ENCODE measurements at regions not wholly inside any gene's neighbourhood (a gene's known extent, or its start where the extent isn't known, plus 50 kb on each side); places are given as distances from the start of the nearest gene placed in this dataset.

DNA sequence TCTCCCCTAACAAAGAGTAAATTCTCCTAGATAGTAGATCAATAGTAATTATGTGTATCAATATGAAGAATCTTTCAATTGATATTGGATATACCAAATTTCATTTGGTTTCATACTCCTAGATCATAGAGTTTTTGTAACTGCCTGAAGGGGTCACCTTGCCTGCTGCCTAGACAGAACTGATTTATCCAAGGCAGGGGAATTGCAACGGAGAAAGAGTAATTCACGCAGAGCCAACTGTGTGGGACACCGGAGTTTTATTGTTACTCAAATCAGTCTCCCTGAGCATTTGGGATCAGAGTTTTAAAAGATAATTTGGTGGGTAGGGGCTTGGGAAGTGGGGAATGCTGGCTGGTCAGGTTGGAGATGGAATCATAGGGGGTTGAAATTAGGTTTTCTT is 92.2 kb upstream of the SLC8A1 start:
- 82 to 89% methylated on average over 3 of the region's 3 CpGs for WGBS, 2 donors
- intact Hi-C loops (cut with DNase I; ENCODE audit: low total_unique reads): no loop called here

DNA sequence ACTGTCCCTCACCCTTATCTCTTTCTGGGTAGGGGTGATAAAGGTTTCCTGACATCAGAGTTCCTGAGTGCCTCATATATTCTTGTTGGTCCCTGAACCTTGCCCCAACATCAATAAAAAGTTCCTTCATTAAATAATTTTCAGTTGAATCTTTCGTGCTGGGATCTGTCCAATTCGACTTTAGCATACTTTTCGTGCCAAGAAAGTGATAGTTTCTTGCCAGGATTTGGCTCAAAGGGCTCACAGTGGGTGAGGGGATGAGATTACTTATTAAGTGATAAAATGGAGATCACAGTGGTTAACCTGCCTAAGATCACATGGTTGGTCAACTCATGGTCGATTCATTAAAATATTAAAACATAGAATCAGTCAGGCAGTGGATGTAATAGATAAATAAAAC is 93.8 kb upstream of the SLC8A1 start:
- intact Hi-C loops (cut with DNase I; ENCODE audit: low total_unique reads): no loop called here
- no peak for DNase-seq (ENCODE audit: low spot score in 2 of 2)
- TF ChIP-seq POLR2A (IDR thresholded peaks at IDR 0.05) (no peak), CTCF (IDR thresholded peaks at IDR 0.05) (no peak)
- H3K4me3 ChIP-seq (ENCODE audit: low read depth, poor library complexity, severe bottlenecking): no peak overlapping the region
- WGBS, 2 donors: 69 to 70% methylated on average over 4 of the region's 4 CpGs

More for the DNA sequence above, 92.2 kb upstream of the SLC8A1 start:
- TF ChIP-seq CTCF (IDR thresholded peaks at IDR 0.05) (no peak), POLR2A (IDR thresholded peaks at IDR 0.05) (no peak)
- H3K4me3 ChIP-seq (ENCODE audit: low read depth, poor library complexity, severe bottlenecking): no peak overlapping the region
- DNase-seq (ENCODE audit: low spot score in 2 of 2): no peak

GRCh38 chr2:40546439-40547191 is 94.7 kb upstream of the SLC8A1 start:
- intact Hi-C loops (cut with DNase I; ENCODE audit: low total_unique reads): no loop called here
- TF ChIP-seq CTCF (IDR thresholded peaks at IDR 0.05): no peak
- no peak for TF ChIP-seq POLR2A (IDR thresholded peaks at IDR 0.05)
- no peak for DNase-seq (ENCODE audit: low spot score in 2 of 2)
- H3K4me3 ChIP-seq (ENCODE audit: low read depth, poor library complexity, severe bottlenecking): no peak overlapping the region
- WGBS, 2 donors: 60 to 65% methylated on average over 8 of the region's 8 CpGs

- no peak overlapping the region for H3K4me3 ChIP-seq (ENCODE audit: low read depth, poor library complexity, severe bottlenecking)
- WGBS, 2 donors: 80 to 93% methylated on average over 1 of the region's 1 CpG
- TF ChIP-seq CTCF (IDR thresholded peaks at IDR 0.05): no peak
- no peak for TF ChIP-seq POLR2A (IDR thresholded peaks at IDR 0.05)
- intact Hi-C loops (cut with DNase I; ENCODE audit: low total_unique reads): no loop called here
- DNase-seq (ENCODE audit: low spot score in 2 of 2): no peak
These were observed 96.6 kb upstream of the SLC8A1 start for GRCh38 chr2:40548521-40548920.

DNA sequence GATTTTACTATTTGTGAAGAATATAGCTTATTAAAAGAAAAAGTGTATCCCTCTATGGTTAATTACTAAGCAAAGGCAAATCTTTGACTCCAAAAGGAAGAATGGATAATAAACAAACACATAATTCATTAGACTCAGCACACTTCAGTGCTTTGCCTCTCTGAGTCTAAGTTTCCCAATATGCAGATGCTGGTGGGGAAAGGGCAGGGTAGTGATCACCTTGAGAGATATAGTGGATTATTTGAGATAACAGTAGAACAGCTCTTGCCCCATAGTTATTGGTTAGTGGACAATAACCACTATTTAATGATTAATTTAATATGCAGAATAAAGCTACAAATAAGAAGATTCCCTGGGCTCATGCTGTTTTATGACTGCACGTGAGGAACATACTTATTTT is 98.2 kb upstream of the SLC8A1 start:
- TF ChIP-seq CTCF (IDR thresholded peaks at IDR 0.05) (no peak), POLR2A (IDR thresholded peaks at IDR 0.05) (no peak)
- WGBS, 2 donors: 50 to 57% methylated on average over 1 of the region's 1 CpG

DNA sequence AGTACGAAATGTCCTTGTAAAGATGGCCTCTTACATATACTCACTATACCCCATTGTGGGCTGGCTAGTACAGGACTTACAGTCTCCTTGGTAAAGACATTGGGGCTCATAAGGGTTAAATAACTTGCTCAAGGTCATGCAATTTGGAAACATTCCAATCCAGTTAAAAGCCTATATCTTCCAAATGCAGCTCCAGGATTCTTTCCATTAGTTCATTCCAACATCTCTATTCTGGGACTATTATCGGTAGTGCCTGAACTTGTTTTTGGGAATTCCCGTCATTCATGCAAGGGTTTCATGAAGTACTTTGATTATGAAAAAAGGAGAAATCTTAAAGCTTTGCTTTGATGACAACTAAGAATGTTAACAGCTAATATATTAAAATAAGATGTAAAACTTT is 99.2 kb upstream of the SLC8A1 start:
- H3K4me3 ChIP-seq (ENCODE audit: low read depth, poor library complexity, severe bottlenecking): no peak overlapping the region
- DNase-seq (ENCODE audit: low spot score in 2 of 2): no peak
- 60 to 67% methylated on average over 3 of the region's 3 CpGs for WGBS, 2 donors
- TF ChIP-seq POLR2A (IDR thresholded peaks at IDR 0.05) (no peak), CTCF (IDR thresholded peaks at IDR 0.05) (no peak)
- intact Hi-C loops (cut with DNase I; ENCODE audit: low total_unique reads): no loop called here

More for the DNA sequence above, 98.2 kb upstream of the SLC8A1 start:
- DNase-seq (ENCODE audit: low spot score in 2 of 2): no peak
- H3K4me3 ChIP-seq (ENCODE audit: low read depth, poor library complexity, severe bottlenecking): no peak overlapping the region
- intact Hi-C loops (cut with DNase I; ENCODE audit: low total_unique reads): no loop called here
